Keratinocyte (primary cell): ENCODE measurements at regions not wholly inside any gene's neighbourhood (a gene's known extent, or its start where the extent isn't known, plus 50 kb on each side); places are given as distances from the start of the nearest gene placed in this dataset.

Experiments
- EZH2 ChIP-seq: IDR thresholded peaks from one replicate; pipeline ENCODE4 v1.6.1; 2012; ENCODE audit warnings: inconsistent platforms, mild to moderate bottlenecking, low read length, moderate library complexity
- TF ChIP-seq, protein P1 (sequence below), 3 experiments: IDR thresholded peaks in 1 of 3; conservative IDR thresholded peaks in 1 of 3; optimal IDR thresholded peaks in 1 of 3; 2 replicates in 2 of 3; 3 replicates in 1 of 3; pipeline versions ENCODE3 to v1.5.1; 2011; ENCODE audit warnings: low read length in 3 of 3, mild to moderate bottlenecking in 3 of 3, moderate library complexity in 2 of 3, control low read depth in 1 of 3, inconsistent platforms in 1 of 3; ENCODE audit not compliant: insufficient read depth in 2 of 3; ENCODE audit errors: extremely low read depth in 1 of 3

DNA sequence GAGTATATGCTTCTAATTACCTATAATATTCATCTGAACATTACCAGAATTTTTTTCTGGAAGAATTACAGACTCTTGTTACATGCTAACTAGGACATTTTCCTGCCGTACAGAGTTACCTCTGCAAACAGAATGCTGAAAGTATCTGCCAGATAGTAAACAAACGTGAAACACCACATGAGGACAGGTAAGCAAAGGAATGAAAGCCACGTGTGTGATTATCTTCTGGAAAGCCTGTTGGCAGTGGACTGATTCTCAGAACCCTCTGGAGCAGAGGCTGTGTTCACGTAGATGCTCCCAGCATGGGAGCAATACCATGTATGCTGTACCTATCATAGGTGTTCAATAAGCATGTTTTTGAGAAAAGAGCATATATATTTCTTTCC lies 472.6 kb downstream of the ENC1 start:
- TF ChIP-seq, protein P1, sequence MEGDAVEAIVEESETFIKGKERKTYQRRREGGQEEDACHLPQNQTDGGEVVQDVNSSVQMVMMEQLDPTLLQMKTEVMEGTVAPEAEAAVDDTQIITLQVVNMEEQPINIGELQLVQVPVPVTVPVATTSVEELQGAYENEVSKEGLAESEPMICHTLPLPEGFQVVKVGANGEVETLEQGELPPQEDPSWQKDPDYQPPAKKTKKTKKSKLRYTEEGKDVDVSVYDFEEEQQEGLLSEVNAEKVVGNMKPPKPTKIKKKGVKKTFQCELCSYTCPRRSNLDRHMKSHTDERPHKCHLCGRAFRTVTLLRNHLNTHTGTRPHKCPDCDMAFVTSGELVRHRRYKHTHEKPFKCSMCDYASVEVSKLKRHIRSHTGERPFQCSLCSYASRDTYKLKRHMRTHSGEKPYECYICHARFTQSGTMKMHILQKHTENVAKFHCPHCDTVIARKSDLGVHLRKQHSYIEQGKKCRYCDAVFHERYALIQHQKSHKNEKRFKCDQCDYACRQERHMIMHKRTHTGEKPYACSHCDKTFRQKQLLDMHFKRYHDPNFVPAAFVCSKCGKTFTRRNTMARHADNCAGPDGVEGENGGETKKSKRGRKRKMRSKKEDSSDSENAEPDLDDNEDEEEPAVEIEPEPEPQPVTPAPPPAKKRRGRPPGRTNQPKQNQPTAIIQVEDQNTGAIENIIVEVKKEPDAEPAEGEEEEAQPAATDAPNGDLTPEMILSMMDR (optimal IDR thresholded peaks at IDR 0.05 in 1 of 3, IDR thresholded peaks at IDR 0.05 in 1 of 3, conservative IDR thresholded peaks at IDR 0.05 in 1 of 3; ENCODE audit: extremely low read depth in 1 of 3, insufficient read depth in 2 of 3, low read length in 3 of 3) = no peak
- TF ChIP-seq EZH2 = no peak
